HEK293 (cell line): ENCODE measurements at regions not wholly inside any gene's neighbourhood (a gene's known extent, or its start where the extent isn't known, plus 50 kb on each side); places are given as distances from the start of the nearest gene placed in this dataset.

Experiments used
- KLF16 ChIP-seq: fragments of 450-650 bp; formaldehyde crosslinking; IDR thresholded peaks from 2 replicates; pipeline ENCODE4 v1.5.1; 2017; ENCODE audit warnings: missing biosample characterization, missing genetic modification characterization
- ZNF670 ChIP-seq: fragments of 450-650 bp; formaldehyde crosslinking; IDR thresholded peaks from 2 replicates; pipeline ENCODE4 v1.5.1; 2016; ENCODE audit warnings: missing biosample characterization, missing genetic modification characterization, low read depth

DNA sequence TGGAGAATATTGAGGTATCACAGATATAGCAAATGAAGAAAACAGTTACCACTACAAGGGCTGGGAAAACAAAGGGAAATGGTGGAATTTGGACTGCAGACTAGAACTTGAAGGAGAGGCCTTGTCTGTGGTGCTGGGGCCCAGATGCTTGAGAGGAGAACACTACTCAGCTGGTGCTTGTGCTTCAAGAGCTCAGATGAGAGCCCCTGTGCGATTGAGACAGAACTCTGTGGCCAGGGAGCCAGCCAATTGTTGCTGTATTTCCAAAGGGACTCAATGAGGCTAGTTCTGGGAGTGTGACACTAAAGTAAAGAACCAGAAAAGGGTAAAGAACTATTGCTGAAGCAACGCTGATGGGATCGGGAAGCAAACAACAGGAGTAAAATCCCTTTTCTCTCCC, 406.5 kb upstream of the SEMA3D start:
- TF ChIP-seq ZNF670 (tag by site-specific recombination) (no peak), KLF16 (tag by site-specific recombination) (no peak)
